HG03575 (cell line): ENCODE measurements at regions not wholly inside any gene's neighbourhood (a gene's known extent, or its start where the extent isn't known, plus 50 kb on each side); places are given as distances from the start of the nearest gene placed in this dataset.

Experiments used
- ATAC-seq: cut with Tn5 transposase; IDR thresholded peaks from one replicate; pipeline ENCODE4 v1.9.1; 2021; ENCODE audit not compliant: unreplicated experiment, insufficient number of reproducible peaks, low FRiP score; ENCODE audit errors: extremely low read depth

DNA sequence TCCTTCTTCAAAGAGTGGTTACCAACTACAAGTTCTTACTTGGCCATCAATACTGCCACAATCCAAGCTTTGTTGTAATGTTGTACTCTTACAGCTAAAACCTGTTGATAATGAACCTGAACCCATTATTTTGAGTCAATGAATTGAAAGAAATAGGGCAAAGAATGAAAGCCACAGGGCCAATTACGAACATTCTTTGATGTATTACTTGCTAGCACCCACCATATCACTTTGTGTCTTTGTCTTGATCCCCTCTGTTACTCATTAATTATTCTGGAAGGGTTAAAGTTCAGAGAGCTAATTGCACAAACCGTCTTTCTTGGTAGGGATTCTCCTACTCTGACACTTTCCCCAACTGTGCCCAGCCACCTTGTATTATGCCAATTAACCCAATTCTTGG lies 53.2 kb upstream of the TFEC start:
- no peak for ATAC-seq

GRCh38 chr7:116086547-116087045 lies 56.0 kb upstream of the TFEC start:
- no peak for ATAC-seq

- ATAC-seq: no peak
These were observed 56.7 kb upstream of the TFEC start for GRCh38 chr7:116087291-116087690.

DNA sequence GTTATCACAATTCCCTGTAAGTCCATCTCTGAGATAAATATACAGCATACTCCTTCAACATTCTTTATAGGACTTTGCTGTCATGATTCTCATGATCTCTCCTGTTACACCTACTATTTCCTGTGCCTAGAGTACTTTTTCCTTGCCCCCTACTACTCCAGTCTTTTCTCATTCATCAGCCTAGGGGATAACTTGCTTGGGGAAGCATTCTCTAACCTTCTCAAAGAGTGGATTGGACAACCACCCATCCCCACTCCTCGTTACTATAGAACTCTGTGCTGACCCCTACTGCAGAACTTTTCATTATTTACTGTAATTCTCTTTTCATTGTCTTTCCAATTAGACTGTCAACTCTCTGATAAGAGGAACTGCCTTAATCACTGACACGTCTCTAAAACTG lies 57.4 kb upstream of the TFEC start:
- no peak for ATAC-seq

DNA sequence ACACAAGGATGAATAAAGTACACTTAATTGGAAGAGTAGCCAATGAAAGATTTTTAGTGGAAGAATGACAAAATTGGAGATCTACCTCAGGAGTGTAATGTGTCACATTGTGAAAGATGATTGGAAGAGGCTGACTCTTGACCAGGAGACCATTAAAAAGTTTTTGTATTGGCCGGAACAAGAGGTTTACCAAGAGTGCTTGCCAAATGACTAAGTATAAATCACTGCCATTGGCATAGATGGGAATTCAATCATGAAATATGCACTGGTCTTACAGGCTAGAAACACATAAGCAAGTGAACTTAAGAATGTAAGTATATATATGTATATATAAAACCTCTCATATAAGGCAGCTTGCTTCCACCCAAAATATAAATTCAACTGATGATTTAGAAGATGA lies 58.7 kb upstream of the TFEC start:
- ATAC-seq: no peak

- no peak for ATAC-seq
These were observed 63.1 kb upstream of the TFEC start for GRCh38 chr7:116093516-116094301.

- ATAC-seq: no peak
These were observed 64.8 kb upstream of the TFEC start for GRCh38 chr7:116095396-116095795.

GRCh38 chr7:116097365-116098009 lies 66.9 kb upstream of the TFEC start:
- no peak for ATAC-seq

DNA sequence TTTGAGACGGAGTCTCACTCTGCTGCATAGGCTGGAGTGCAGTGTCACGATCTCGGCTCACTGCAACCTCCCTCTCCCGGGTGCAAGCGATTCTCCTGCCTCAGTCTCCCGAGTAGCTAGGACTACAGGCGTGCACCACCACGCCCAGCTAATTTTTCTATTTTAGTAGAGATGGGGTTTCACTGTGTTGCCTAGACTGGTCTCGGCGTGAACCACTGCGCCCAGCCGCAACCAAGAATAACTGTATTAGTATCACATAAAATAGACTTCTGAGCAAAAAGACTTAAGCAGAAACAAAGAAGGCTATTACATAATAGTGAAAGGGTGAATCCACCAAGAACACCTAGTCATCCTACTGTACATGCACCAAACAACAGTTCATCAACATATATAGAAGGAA lies 67.6 kb upstream of the TFEC start:
- no peak for ATAC-seq

DNA sequence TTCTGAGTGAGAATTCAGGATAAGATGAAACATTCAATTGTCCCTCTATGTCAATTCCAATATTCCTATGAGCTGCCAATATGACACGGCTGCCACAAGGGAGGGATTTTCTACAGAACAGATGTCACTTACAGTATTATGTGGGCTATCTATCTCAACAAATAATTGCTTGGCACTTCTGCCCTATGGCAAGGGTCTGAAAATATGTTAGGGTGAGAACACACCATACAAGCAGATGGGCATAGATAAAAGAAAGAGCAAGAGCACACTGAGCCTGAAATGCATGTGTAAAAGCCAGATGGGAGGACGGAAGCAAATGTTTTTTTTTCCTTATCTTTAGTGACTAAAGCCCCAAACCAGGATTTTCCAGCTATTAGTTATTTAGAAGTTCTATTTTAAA lies 70.1 kb upstream of the TFEC start:
- no peak for ATAC-seq

DNA sequence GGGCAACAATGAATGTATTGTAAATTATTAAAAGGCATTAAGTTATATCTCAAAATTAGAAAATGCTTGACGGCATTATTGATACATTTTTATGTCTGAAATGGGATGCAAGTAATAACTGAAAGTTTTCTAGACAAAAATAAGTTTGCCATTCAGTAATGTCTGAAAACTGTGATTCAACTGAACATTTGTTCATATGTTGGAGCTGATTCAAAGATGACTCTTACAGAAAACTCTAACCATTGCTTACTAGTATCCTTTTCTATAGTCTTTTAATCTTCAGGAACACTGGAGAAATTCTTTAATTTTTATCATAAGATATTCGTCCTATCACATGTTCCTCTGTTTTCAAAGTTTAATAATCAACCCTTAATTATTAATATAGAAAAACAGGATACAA lies 71.1 kb upstream of the TFEC start:
- no peak for ATAC-seq

DNA sequence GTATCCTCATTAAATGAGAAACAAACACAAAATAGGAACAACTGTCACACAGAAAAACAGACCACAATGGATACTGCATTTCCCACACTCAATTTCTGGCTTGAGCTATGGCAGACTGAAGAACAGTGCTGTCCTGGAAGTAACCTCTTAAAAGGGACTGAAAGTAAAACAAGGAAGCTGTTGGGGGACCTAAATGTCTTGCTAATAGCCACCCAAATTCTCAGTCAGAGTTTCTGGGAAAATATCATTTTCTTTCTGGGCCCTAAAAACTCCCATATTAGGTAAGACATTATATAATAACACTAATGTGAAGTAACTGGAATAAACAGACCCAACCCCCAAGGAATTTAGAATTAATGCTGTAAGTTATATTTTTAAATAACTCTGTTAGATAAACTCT lies 80.9 kb upstream of the TFEC start:
- ATAC-seq: no peak

DNA sequence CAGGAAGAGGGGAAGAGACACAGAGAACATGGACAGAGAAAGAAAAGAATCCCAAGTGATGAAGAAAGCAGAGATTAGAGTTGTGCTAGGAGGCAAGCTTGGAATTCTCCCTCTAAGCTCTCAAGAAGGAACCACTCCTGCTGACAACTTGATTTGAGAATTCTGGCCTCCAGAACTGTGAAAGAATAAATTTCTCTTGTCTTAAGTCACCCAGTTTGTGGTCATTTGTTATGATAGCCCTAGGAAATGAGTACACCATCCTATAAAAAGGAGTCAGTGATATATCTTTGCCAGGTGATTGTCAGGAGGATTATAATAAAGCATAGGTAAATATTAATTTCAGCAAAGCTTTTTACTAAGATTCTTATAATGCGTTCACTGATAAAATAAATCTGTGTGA lies 82.7 kb upstream of the TFEC start:
- no peak for ATAC-seq

DNA sequence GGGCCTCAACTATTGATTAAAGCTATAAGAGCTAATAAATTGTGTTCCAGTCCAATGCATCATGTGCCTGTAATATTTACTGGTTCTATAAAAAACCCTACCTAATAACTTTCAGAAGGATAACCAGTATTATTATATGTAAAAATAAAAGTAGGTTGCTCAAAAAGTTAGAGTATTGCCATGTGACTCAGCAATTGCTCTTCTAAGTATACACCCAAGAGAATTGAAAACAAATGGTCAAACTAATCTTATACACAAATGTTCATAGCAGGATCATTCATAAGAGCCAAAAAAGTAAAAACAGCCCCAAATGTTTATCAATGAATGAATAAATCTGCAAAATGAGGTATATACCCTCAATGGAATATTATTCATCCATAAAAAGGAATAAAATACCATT lies 89.5 kb upstream of the TES start:
- no peak for ATAC-seq

GRCh38 chr7:116122972-116123595 lies 87.3 kb upstream of the TES start:
- no peak for ATAC-seq

DNA sequence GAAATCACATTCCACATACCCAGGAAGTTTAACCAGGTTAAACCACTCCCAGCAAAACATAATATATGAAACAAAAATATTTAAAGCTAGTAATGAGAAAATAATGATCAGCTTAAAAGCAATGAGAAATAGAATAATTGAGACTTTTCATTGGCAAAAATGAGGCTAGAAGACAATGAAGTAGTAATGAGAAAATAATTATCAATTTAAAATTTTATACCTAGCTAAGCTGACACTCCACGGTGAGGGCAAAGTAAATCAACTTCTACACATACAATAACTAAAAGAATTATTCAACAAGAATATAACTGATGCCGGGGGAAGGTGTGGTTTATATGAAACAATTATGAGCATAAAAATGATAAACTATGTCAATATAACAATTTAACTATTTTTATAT lies 82.2 kb upstream of the TES start:
- no peak for ATAC-seq

DNA sequence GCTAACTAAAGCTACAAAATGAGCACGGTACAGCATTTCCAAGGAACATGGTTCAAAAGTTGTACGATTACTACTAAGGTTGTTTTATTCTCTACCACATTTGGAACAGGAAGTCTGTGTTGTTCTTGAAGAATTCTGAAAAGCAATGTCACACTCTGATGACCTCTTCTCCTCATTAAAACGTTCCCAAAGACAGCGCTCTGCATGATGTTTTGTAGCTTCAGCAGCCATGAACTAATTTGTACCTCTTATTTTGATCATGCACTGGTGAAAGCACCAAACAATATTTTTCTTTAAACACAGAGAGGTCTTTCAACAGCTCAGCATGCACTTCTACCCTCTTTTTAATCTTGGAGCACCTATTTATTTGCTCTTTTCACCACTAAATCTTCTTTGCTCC lies 75.0 kb upstream of the TES start:
- ATAC-seq: no peak

DNA sequence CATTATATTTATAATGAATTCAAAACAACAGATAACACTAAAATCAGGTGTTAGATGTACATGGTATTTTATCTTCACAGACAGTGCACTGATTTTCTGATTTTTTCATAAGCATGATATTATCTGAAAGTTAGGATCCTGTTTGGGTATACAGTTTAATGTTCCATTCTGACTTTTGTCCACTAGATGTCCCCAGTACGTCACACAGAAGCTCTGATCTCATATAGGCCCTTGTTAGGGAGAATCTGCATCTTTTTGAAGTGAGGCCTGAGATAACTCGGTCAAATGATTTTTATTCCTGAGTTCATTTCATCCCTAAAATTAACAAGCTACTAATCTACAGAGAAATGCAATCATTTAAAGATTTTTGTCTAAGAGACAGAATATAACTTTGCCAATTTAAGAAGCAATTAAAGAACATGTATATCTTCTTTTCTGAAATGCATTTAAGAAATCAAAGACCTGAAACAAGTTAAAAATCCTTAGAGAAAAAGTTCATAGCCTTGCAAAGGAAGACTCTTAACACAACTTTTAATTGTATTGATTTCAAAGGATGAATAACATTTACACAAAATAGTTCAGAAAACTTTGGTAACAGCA lies 72.0 kb upstream of the TES start:
- ATAC-seq: peak; percentile 93

GRCh38 chr7:116139007-116139406 lies 71.3 kb upstream of the TES start:
- no peak for ATAC-seq

GRCh38 chr7:116139807-116140206 lies 70.5 kb upstream of the TES start:
- no peak for ATAC-seq
